GM13977 (cell line): ENCODE measurements at regions not wholly inside any gene's neighbourhood (a gene's known extent, or its start where the extent isn't known, plus 50 kb on each side); places are given as distances from the start of the nearest gene placed in this dataset.

Experiments
- DNase-seq: peaks from one replicate; pipeline ENCODE4 v3.0.0; 2012; ENCODE audit warnings: low spot score
- CTCF ChIP-seq: IDR thresholded peaks from 2 replicates; pipeline ENCODE4 v1.5.1; 2012; ENCODE audit warnings: mild to moderate bottlenecking, control low read depth; ENCODE audit not compliant: insufficient read depth; ENCODE audit errors: extremely low read depth, missing control alignments
- in situ Hi-C: fragments of 300-500 bp; cut with MboI; formaldehyde crosslinking; loops from one replicate; pipeline ENCODE4 v1.12.0; 2022; ENCODE audit warnings: low sequenced_read_pairs, low pct_unique_long_range_greater_than_20kb, mixed read lengths, inconsistent platforms; ENCODE audit not compliant: unreplicated experiment

DNA sequence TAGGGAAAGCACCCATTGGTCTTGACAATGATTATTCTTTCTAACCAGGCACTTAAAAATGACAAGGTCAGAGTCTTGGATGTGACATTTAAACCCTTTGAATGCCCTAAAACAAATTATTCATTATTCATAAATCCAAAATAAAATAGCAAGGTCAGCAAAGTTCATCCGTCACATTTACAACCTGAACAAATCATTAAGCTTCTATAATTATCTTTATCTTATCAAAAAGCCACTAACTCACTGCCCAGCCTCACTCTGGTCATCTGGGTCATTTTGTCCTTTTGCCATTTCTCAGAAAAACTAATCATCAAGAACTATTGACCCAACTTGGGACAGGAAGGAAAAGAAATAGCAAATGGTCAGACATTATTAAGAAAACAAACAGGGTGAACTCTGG, 507.3 kb upstream of the CDH8 start:
- in situ Hi-C loops: no loop called here
- no peak for TF ChIP-seq CTCF
- DNase-seq: no peak

GRCh38 chr16:62539657-62540056, 503.4 kb upstream of the CDH8 start:
- TF ChIP-seq CTCF: no peak
- in situ Hi-C loops: no loop called here
- DNase-seq: no peak

DNA sequence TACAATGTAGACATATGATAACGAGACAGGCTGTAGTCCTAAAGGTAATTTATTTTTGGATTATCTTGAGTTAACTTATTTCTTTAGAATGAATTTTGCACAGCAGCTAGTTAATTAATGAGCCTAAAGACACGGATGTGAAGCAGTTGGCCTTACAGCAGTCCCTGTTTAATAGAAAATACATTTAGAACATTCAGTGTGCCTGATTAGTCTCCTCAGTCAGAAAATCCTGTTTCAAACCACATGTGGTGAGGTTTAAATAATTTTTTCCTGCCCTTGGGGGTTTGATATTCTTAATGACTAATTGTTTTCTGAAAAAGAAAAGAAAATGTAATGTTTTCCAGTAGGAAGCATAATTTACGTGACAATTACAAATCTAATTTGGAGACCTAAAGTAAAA, 494.2 kb upstream of the CDH8 start:
- in situ Hi-C loops: no loop called here
- no peak for TF ChIP-seq CTCF
- DNase-seq: no peak

DNA sequence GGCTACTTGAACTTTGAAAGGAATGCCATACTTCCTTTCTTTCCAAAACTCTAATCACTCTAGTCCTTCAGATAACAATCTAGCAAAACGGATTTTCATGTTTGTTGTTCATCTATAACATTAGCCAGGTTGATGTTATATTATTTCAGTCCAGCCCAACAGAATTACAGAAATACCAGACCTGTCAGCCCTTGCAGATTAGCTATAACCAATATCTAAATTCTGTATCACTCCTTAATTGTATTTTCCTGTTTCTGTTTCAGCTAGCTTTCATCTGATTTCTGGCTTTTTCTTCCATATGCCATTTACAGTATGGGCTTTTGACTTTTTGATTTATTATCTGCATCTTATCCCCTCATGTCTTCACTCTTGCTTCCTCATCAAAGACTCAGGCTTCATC, 479.8 kb upstream of the CDH8 start:
- in situ Hi-C loops: no loop called here
- no peak for DNase-seq

DNA sequence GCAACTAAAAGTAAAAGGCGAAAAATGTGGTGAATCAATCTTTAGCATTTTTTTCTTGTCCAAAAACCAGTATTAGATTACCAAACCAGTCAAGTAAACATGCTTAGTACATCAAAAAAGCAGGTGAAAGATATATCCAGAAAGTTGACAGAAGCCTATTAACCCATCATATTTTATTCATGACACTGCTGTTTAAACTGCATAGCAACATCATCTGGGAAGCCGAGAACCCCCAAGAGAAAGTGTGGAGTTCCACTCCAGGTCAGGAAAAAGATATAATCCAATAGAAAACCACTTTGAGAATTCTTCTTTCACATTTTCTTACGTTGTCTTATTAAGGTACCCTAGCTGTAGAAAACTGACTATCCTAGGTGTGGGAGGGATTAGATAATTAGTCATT, 466.8 kb upstream of the CDH8 start:
- no peak for TF ChIP-seq CTCF
- DNase-seq: no peak
- in situ Hi-C loops: no loop called here

More for the DNA sequence above, 479.8 kb upstream of the CDH8 start:
- TF ChIP-seq CTCF: no peak

GRCh38 chr16:62478903-62479458, 442.7 kb upstream of the CDH8 start:
- in situ Hi-C loops: no loop called here
- no peak for TF ChIP-seq CTCF
- DNase-seq: no peak

DNA sequence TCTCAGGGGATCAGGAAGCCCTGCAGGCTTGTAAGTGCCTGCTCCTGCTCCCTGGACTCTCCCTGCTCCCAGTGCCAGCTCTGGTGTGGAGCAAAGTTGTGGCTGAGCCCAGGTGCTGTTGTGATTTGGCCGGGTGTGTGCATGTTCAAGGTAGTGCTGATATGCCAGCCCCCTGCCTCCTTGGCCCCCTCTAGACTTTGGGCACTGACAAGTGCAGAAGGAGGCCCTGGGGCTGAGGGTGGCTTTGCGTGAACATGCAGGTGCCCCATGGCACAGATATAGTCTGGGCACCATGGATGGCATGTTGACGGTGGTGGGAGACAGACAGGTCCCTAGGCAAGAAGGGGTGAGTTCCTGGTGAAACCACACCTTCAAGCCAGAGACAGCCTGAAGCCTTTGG, 441.6 kb upstream of the CDH8 start:
- no peak for DNase-seq
- no peak for TF ChIP-seq CTCF
- in situ Hi-C loops: no loop called here
